ENCODE measurements at regions not wholly inside any gene's neighbourhood (a gene's known extent, or its start where the extent isn't known, plus 50 kb on each side); places are given as distances from the start of the nearest gene placed in this dataset.
A peak's percentile ranks its signal among the peaks of the same experiment; 100 is the strongest.
"Not testable (repeated sequence)": the region's sequence is repeated elsewhere in the genome, so short reads cannot be mapped to it uniquely, and the experiment has no call there.

- not testable (repeated sequence) for DNase-seq (ENCODE audit: low read depth in 1 of 2, low spot score in 1 of 2)
These were observed 1472.2 kb downstream of the FOXD4L5 start for GRCh38 chr9:63812822-63813221.

GRCh38 chr9:63804205-63804604 lies 1480.8 kb downstream of the FOXD4L5 start:
- not testable (repeated sequence) for DNase-seq (ENCODE audit: low read depth in 1 of 2, low spot score in 1 of 2)

GRCh38 chr9:63794081-63794685 lies 1490.8 kb downstream of the FOXD4L5 start:
- not testable (repeated sequence) for DNase-seq (ENCODE audit: low read depth in 1 of 2, low spot score in 1 of 2)

DNA sequence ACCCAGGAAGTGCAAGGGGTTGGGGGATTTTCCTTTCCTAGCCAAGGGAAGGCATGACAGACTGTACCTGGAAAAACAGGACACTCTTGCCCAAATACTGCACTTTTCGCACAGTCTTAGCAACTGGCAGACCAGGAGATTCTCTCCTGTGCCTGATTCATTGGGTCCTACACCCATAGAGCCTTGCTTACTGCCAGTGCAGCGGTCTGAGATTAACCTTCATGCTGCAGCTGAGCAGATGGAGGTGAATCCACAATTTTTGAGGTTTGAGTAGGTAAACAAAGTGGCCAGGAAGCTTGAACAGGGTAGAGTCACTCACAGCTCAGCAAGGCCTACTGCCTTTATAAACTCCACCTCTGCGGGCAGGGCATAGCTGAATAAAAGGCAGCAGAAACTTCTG lies 1497.6 kb downstream of the FOXD4L5 start:
- DNase-seq (ENCODE audit: low read depth in 1 of 2, low spot score in 1 of 2) = not testable (repeated sequence)

- not testable (repeated sequence) for DNase-seq (ENCODE audit: low read depth in 1 of 2, low spot score in 1 of 2)
These were observed 1500.0 kb downstream of the FOXD4L5 start for GRCh38 chr9:63785059-63785458.

- DNase-seq (ENCODE audit: low read depth in 1 of 2, low spot score in 1 of 2) = not testable (repeated sequence)
These were observed 1500.6 kb downstream of the FOXD4L5 start for GRCh38 chr9:63784421-63784820.

DNA sequence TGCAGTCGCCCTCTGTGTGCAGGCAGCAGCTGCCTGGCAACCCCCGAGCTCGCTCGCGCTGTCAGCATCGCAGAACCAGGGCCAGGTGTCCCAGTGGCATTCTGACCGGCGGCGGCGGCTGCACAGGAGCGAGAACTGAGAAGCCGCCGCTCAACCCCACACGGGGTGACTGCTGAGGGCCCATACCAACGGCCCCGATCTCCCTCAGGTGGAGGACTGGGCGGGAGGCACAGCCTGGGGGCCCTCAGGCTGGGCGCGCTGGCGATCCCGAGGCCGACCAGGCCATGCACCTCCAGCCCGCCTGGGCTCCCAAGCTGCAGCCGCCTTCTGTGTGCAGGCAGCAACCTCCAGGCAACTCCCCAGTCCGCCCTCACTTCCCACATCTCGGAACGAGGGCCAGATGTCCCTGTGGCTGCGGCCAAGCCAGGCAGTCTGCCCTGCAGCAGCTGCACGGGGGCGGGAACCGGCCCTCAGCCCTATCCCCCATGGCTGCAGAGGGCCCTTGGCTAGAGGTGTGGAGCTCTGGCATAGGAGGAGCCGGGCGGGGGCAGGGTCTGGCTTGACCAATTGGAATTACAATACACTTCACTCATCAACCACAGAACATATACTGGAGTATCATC lies 1503.1 kb downstream of the FOXD4L5 start:
- not testable (repeated sequence) for DNase-seq (ENCODE audit: low read depth in 1 of 2, low spot score in 1 of 2)

DNA sequence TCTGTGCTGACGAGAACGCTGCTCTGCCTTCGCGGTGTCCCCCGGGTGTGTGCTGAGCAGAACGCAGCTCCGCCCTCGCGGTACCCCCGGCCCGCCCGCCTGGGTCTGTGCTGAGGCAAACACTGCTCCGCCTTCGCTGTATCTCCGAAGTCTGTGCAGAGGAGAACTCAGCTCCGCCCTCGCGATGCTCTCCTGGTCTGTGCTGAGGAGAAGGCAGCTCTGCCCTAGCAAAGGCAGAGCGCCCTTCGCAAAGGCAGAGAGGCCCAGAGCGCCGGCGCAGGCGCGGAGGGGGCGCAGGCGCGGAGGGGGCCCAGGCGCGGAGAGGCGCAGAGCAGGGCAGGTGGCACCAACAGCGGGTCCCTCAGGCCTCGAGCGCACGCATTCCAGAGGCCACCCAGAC lies 1503.6 kb downstream of the FOXD4L5 start:
- not testable (repeated sequence) for DNase-seq (ENCODE audit: low read depth in 1 of 2, low spot score in 1 of 2)

- DNase-seq (ENCODE audit: low read depth in 1 of 2, low spot score in 1 of 2) = not testable (repeated sequence)
These were observed 1508.8 kb downstream of the FOXD4L5 start for GRCh38 chr9:63776220-63776619.

DNA sequence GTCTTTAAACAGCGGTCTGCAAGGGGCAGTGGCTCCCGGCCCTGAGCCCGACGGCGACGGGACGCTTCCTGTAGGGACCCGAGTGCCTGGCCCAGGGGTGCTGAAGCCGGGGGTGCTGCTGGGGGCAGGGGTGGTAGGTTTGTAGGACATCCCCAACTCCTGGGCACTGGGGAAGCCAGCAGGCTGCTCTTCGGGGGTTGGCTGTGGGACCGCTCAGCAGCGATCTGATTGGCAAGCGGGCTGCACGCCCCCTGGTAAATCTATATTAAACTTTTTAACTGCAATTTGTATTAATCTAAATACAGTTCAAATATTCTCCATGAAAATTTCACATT lies 1510.0 kb downstream of the FOXD4L5 start:
- DNase-seq (ENCODE audit: low read depth in 1 of 2, low spot score in 1 of 2) = not testable (repeated sequence)

- not testable (repeated sequence) for DNase-seq (ENCODE audit: low read depth in 1 of 2, low spot score in 1 of 2)
These were observed 1510.5 kb downstream of the FOXD4L5 start for GRCh38 chr9:63774369-63775091.

- not testable (repeated sequence) for DNase-seq (ENCODE audit: low read depth in 1 of 2, low spot score in 1 of 2)
These were observed 1522.8 kb downstream of the FOXD4L5 start for GRCh38 chr9:63762230-63762629.

GRCh38 chr9:63729021-63729420 lies 1556.0 kb downstream of the FOXD4L5 start:
- not testable (repeated sequence) for DNase-seq (ENCODE audit: low read depth in 1 of 2, low spot score in 1 of 2)

- DNase-seq (ENCODE audit: low read depth in 1 of 2, low spot score in 1 of 2) = no peak
These were observed 1556.7 kb downstream of the FOXD4L5 start for GRCh38 chr9:63728287-63728686.

DNA sequence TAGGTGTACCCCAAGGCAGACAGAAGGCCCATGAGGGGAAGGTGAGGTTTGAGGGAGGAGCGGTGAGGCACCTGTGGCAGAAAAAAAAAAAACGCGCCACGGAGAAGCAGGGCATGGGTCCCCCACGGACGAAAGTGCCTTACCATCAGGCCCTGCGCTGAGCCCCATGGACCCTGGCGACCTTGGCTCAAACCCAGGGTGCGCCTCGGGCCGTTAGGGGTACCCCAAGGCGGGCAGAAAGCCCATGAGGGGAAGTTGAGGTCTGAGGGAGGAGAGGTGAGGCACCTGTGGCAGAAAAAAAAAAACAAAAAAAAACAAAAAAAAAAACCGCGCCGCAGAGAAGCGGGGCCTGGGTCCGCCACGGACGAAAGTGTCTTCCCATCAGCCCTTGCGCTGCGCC lies 1576.7 kb downstream of the FOXD4L5 start:
- not testable (repeated sequence) for DNase-seq (ENCODE audit: low read depth in 1 of 2, low spot score in 1 of 2)

DNA sequence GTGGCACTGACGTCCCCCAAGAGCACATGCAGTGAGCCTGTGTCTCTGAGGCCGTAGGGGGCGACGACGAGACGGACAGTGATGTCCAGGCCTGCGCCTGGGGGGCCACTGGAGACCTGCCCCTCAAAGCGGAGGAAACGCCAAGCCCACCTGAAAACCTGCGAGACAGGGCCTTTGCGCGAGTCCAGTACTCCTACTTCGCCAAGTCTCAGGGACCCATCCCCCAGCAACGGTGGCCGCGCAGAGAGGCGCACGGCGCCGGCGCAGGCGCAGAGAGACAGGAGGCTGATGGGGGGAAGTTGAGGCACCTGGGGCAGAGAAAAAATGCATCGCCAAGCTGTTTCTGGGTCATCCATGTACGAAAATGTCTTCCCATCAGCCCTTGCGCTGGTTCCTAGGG lies 1580.6 kb downstream of the FOXD4L5 start:
- DNase-seq (ENCODE audit: low read depth in 1 of 2, low spot score in 1 of 2) = not testable (repeated sequence)

DNA sequence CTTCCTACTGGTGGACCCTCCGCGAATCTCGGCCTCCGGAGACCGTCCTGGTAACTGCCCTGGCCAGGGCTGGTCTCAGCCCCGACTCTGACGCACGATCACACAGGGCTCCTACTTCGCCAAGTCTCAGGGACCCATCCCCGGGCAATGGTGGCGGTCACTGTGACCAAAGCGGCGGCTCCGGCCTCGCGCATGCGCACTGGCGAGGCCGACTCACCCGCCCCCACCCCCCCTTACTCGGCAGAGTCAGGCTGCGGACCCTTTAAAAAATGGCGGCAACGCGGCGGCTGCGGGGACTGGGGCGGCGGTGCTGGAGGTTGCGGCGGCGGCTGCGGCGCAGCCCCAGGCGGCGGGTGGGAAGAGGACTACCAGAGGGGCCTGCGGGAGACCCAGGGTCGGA lies 1581.3 kb downstream of the FOXD4L5 start:
- DNase-seq (ENCODE audit: low read depth in 1 of 2, low spot score in 1 of 2) = peak in 1 of 2 donors; percentile 10

GRCh38 chr9:63703138-63703665 lies 1581.8 kb downstream of the FOXD4L5 start:
- DNase-seq (ENCODE audit: low read depth in 1 of 2, low spot score in 1 of 2) = not testable (repeated sequence)
